Lung (tissue), 11 donors: ENCODE measurements at regions not wholly inside any gene's neighbourhood (a gene's known extent, or its start where the extent isn't known, plus 50 kb on each side); places are given as distances from the start of the nearest gene placed in this dataset.

Experiments
- ATAC-seq: fragments of 200-7000 bp; cut with Tn5 transposase; one replicate; pipeline ENCODE4 v1.9.1; 2020; ENCODE audit warnings: moderate number of reproducible peaks; ENCODE audit not compliant: insufficient read depth, low FRiP score
- DNase-seq, 3 donors: peaks; one replicate each; pipeline ENCODE4 v3.0.0-alpha.2; 2013 to 2017
- H3K27ac ChIP-seq, 2 donors: one replicate each; pipeline ENCODE4 v1.5.1; 2013; ENCODE audit warnings: mild to moderate bottlenecking in 2 of 2, moderate library complexity in 2 of 2, control low read depth in 1 of 2, inconsistent platforms in 1 of 2, low read depth in 1 of 2, low read length in 1 of 2
- H3K27me3 ChIP-seq, 3 donors: one replicate each; pipeline ENCODE4 v1.5.1; 2013; ENCODE audit warnings: low read length in 2 of 3; ENCODE audit not compliant: control insufficient read depth in 3 of 3, insufficient read depth in 3 of 3
- H3K36me3 ChIP-seq, 4 donors: one replicate each; pipeline ENCODE4 v1.5.1; 2013; ENCODE audit warnings: low read length in 4 of 4, mild to moderate bottlenecking in 1 of 4, moderate library complexity in 1 of 4; ENCODE audit not compliant: control insufficient read depth in 4 of 4, insufficient read depth in 4 of 4
- H3K4me1 ChIP-seq, 5 donors: one replicate each; pipeline ENCODE4 v1.5.1; 2013; ENCODE audit warnings: low read length in 5 of 5, mild to moderate bottlenecking in 2 of 5, moderate library complexity in 1 of 5; ENCODE audit not compliant: control insufficient read depth in 5 of 5, insufficient read depth in 5 of 5
- H3K4me3 ChIP-seq: one replicate; pipeline ENCODE4 v1.5.1; 2013; ENCODE audit warnings: mild to moderate bottlenecking, control low read depth, moderate library complexity
- H3K9ac ChIP-seq, 2 donors: one replicate each; pipeline ENCODE4 v1.5.1; 2013; ENCODE audit warnings: low read length in 2 of 2, control low read depth in 1 of 2; ENCODE audit not compliant: insufficient read depth in 1 of 2
- H3K9me3 ChIP-seq, 4 donors: one replicate each; pipeline ENCODE4 v1.5.1; 2013; ENCODE audit warnings: low read length in 3 of 4, mild to moderate bottlenecking in 1 of 4, moderate library complexity in 1 of 4; ENCODE audit not compliant: control insufficient read depth in 4 of 4, insufficient read depth in 3 of 4
- WGBS, 2 donors: extraction: QIAGEN DNeasy Blood & Tissue Kit; methylation state at CpG; one replicate each; pipeline ENCODE4 v1.1.7; 2013; 5-methylcytosine and 5-hydroxymethylcytosine counted together
- TF ChIP-seq, protein P1 (sequence below): IDR thresholded peaks from 2 replicates; pipeline ENCODE4 v1.5.1; 2012; ENCODE audit warnings: mild to moderate bottlenecking; ENCODE audit errors: control extremely low read depth, extremely low read depth
- donor health status: control.
- donor health status: control.
- donor health status: Bipolar disorder and iron deficiency.
- donor health status: healthy.
- donor health status: DM: yes; HTN: yes; CAD: no.

DNA sequence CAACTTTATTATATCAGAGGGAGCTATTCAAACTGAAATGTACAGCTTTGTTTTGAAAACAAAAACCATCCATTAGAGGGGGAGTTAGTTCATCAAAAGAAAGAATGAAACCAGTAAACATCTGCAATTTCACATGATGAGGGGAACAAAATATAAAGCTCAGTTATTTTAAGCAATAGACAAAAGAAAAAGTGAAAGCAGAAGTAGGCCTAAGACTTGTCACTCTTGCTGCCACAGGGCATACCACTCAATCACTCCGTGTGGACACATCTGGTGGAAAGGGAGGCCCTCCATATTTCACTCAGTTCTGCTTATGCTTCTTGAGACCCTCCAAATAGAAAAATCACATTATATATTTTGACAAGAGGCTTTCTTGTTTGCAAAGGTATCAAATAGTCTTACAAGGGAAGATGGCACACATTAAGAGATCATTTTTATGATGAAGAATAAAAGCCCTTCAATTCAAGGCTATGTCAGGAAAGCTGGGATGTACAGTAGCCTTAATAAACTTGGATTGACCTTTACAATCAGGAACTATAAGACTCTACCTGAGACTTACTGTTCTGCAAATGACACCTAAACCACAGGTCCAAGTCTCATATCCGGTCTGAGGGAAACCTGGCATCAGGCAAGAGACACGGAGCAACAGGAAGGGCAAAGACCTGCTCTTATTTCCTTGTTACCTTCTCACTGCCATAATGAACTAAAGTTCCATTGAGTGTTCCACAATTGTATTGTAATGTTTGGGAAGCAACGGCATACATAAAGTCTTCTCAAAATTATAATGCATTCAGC lies 222.5 kb upstream of the GRIP1 start:
- Histone ChIP-seq H3K27ac (no peak overlapping the region), H3K9me3 (no peaks in the 10 kb centered on the region), H3K9ac (no peak overlapping the region), H3K36me3 (no peaks in the 10 kb centered on the region), H3K4me1 (peaks cover 0 to 3% (median 0%) of the 10 kb centered on the region in 5 donors), H3K4me3 (no peak overlapping the region), H3K27me3 (no peaks in the 10 kb centered on the region)
- DNase-seq (no peak), ATAC-seq (no peak)
- TF ChIP-seq, protein P1, sequence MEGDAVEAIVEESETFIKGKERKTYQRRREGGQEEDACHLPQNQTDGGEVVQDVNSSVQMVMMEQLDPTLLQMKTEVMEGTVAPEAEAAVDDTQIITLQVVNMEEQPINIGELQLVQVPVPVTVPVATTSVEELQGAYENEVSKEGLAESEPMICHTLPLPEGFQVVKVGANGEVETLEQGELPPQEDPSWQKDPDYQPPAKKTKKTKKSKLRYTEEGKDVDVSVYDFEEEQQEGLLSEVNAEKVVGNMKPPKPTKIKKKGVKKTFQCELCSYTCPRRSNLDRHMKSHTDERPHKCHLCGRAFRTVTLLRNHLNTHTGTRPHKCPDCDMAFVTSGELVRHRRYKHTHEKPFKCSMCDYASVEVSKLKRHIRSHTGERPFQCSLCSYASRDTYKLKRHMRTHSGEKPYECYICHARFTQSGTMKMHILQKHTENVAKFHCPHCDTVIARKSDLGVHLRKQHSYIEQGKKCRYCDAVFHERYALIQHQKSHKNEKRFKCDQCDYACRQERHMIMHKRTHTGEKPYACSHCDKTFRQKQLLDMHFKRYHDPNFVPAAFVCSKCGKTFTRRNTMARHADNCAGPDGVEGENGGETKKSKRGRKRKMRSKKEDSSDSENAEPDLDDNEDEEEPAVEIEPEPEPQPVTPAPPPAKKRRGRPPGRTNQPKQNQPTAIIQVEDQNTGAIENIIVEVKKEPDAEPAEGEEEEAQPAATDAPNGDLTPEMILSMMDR: no peak
- 46 to 59% methylated on average over 4 of the region's 4 CpGs for WGBS, 2 donors

GRCh38 chr12:66902020-66902419 lies 223.1 kb upstream of the GRIP1 start:
- Histone ChIP-seq H3K9ac (no peak overlapping the region), H3K4me3 (no peak overlapping the region), H3K27me3 (no peaks in the 10 kb centered on the region), H3K4me1 (peaks cover 0 to 2% (median 0%) of the 10 kb centered on the region in 5 donors), H3K27ac (no peak overlapping the region), H3K36me3 (no peaks in the 10 kb centered on the region), H3K9me3 (no peaks in the 10 kb centered on the region)
- no peak for ATAC-seq
- DNase-seq: no peak
- TF ChIP-seq, protein P1: no peak

GRCh38 chr12:66903782-66904396 lies 225.0 kb upstream of the GRIP1 start:
- ATAC-seq: no peak
- no peak for DNase-seq
- TF ChIP-seq, protein P1: no peak
- WGBS, 2 donors: 5 to 14% methylated on average over 1 of the region's 1 CpG
- Histone ChIP-seq H3K27ac (no peak overlapping the region), H3K9me3 (no peaks in the 10 kb centered on the region), H3K27me3 (no peaks in the 10 kb centered on the region), H3K9ac (no peak overlapping the region), H3K4me1 (no peaks in the 10 kb centered on the region), H3K4me3 (no peak overlapping the region), H3K36me3 (no peaks in the 10 kb centered on the region)
